ENCODE measurements at regions not wholly inside any gene's neighbourhood (a gene's known extent, or its start where the extent isn't known, plus 50 kb on each side); places are given as distances from the start of the nearest gene placed in this dataset.

DNA sequence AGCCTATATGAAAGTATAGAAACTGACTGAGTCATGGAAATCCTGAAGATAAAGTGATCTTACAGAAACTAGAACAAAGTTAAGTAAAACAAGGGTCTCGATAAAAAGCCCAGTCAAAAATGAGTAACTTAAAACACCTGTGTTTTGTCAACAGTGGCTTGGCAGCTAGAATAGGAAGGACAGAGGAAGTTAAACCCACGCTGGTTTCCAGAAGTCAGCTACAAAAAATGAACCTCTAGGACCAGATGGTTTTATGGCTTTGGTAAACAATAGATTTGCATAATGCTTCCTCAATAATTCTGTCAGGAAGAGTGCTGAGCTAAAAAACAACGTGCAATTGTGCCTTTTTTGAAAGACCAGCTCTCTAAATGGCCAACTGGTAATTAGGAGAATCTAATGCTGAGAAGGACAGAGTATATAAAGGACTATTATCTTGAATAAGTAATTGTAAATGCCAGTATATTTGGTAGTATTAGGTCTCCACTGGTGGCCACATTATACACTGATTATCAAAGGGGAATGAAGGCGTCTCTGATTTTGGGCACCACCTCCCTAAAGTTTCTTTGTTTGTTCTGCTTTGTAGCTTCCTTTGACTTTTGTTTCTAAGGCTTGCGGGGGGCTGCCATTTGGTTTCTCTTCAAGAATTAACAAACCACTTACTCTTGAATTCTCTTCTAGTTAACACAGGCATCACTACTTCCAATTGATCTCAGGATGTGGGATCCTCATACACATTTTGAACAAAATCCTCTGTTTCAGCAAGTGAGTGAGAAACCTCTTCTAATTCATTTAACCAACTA, 72.2 kb upstream of the PPP3CA start:
- Histone ChIP-seq H2AFZ (ENCODE audit: low read length) (peak overlapping the region; percentile 15; the same call in 1 of the 2 replicates), H3K79me2 (ENCODE audit: insufficient read depth, low read length) (no peaks in the 10 kb centered on the region), H3K4me1 (ENCODE audit: insufficient read depth, low read length, poor library complexity, severe bottlenecking) (peaks cover 31% of the 10 kb centered on the region), H3F3A (ENCODE audit: low read depth) (peaks cover 6% of the 10 kb centered on the region; the same call in 1 of the 2 replicates), H3K27me3 (ENCODE audit: insufficient read depth, low read length, poor library complexity, severe bottlenecking) (no peaks in the 10 kb centered on the region), H3K9ac (ENCODE audit: low read depth, low read length, poor library complexity, severe bottlenecking) (no peak overlapping the region), H3K9me2 (replicated peaks; ENCODE audit: low read depth, low read length) (no peaks in the 10 kb centered on the region), H4K20me1 (ENCODE audit: insufficient read depth, low read length, poor library complexity, severe bottlenecking) (no peaks in the 10 kb centered on the region), H3K4me3 (ENCODE audit: low read length, poor library complexity, severe bottlenecking) (peak overlapping the region; percentile 51), H3K36me3 (ENCODE audit: insufficient read depth, low read length) (no peaks in the 10 kb centered on the region), H3K9me3 (ENCODE audit: insufficient read depth, low read depth, low read length) (no peaks in the 10 kb centered on the region; the same call in 1 of the 2 replicates), H3K4me2 (ENCODE audit: low read depth, low read length, poor library complexity, severe bottlenecking) (peak overlapping the region; percentile 66)
- no peak for TF ChIP-seq EZH2phosphoT487 (IDR thresholded peaks at IDR 0.05; ENCODE audit: borderline replicate concordance)
- TF ChIP-seq, protein P1, sequence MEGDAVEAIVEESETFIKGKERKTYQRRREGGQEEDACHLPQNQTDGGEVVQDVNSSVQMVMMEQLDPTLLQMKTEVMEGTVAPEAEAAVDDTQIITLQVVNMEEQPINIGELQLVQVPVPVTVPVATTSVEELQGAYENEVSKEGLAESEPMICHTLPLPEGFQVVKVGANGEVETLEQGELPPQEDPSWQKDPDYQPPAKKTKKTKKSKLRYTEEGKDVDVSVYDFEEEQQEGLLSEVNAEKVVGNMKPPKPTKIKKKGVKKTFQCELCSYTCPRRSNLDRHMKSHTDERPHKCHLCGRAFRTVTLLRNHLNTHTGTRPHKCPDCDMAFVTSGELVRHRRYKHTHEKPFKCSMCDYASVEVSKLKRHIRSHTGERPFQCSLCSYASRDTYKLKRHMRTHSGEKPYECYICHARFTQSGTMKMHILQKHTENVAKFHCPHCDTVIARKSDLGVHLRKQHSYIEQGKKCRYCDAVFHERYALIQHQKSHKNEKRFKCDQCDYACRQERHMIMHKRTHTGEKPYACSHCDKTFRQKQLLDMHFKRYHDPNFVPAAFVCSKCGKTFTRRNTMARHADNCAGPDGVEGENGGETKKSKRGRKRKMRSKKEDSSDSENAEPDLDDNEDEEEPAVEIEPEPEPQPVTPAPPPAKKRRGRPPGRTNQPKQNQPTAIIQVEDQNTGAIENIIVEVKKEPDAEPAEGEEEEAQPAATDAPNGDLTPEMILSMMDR (conservative IDR thresholded peaks at IDR 0.05; ENCODE audit: low read length), result no peak

DNA sequence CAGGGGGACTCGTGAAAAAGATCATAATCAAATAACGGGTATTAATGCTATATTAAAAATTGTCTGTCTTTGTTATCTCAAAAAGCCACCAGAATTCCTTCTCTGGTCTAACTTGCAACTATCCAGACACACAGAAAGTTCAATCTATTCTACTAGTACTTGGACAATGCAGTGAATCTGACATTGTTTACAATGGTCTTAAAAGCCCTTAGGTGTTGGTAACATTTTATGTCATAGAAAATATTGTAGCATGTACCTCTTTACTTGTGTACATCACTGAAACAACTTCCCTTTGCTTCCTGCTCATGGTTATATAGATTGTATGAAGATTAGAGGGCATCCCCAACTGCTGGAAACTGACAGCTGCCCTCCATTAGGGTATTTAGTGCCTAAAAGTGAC, 71.1 kb upstream of the PPP3CA start:
- H3K4me1 ChIP-seq (ENCODE audit: insufficient read depth, low read length, poor library complexity, severe bottlenecking), result peaks cover 31% of the 10 kb centered on the region

DNA sequence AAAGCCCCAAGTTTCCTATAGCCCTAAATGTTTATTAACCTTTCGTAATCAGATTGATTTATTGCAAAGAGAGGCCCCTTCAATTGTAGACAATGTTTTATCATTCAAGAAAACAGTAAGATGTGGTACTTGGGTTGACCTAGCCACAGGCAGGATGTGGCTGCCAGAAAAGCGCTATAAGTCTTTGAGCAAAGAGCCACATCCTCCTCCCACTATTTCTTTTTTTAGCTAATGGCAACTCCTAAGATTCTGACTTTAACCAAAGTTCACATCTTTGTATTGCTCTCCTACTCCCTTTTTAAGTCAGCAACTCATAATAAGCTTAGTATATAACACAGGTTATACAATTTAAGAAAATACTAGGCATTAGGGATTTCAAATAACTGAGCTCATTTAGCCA, 70.7 kb upstream of the PPP3CA start:
- H3K9me2 ChIP-seq (replicated peaks; ENCODE audit: low read depth, low read length), result no peaks in the 10 kb centered on the region
- peak overlapping the region; percentile 51 for H3K4me3 ChIP-seq (ENCODE audit: low read length, poor library complexity, severe bottlenecking)
- H3K79me2 ChIP-seq (ENCODE audit: insufficient read depth, low read length), result no peaks in the 10 kb centered on the region
- peaks cover 6% of the 10 kb centered on the region; the same call in 1 of the 2 replicates for H3F3A ChIP-seq (ENCODE audit: low read depth)
- no peak overlapping the region for H3K9ac ChIP-seq (ENCODE audit: low read depth, low read length, poor library complexity, severe bottlenecking)
- no peaks in the 10 kb centered on the region for H4K20me1 ChIP-seq (ENCODE audit: insufficient read depth, low read length, poor library complexity, severe bottlenecking)
- no peaks in the 10 kb centered on the region for H3K27me3 ChIP-seq (ENCODE audit: insufficient read depth, low read length, poor library complexity, severe bottlenecking)
- H3K4me2 ChIP-seq (ENCODE audit: low read depth, low read length, poor library complexity, severe bottlenecking), result peak overlapping the region; percentile 66
- H3K4me1 ChIP-seq (ENCODE audit: insufficient read depth, low read length, poor library complexity, severe bottlenecking), result peaks cover 31% of the 10 kb centered on the region
- H2AFZ ChIP-seq (ENCODE audit: low read length), result no peak overlapping the region
- TF ChIP-seq EZH2phosphoT487 (IDR thresholded peaks at IDR 0.05; ENCODE audit: borderline replicate concordance), result peak; percentile 31; the same call in 1 of the 2 replicates
- TF ChIP-seq, protein P1 (conservative IDR thresholded peaks at IDR 0.05; ENCODE audit: low read length), result no peak
- no peaks in the 10 kb centered on the region for H3K36me3 ChIP-seq (ENCODE audit: insufficient read depth, low read length)
- H3K9me3 ChIP-seq (ENCODE audit: insufficient read depth, low read depth, low read length), result no peaks in the 10 kb centered on the region; the same call in 1 of the 2 replicates

More for the DNA sequence above, 71.1 kb upstream of the PPP3CA start:
- no peaks in the 10 kb centered on the region for H3K9me2 ChIP-seq (replicated peaks; ENCODE audit: low read depth, low read length)
- peaks cover 6% of the 10 kb centered on the region; the same call in 1 of the 2 replicates for H3F3A ChIP-seq (ENCODE audit: low read depth)
- no peaks in the 10 kb centered on the region for H3K79me2 ChIP-seq (ENCODE audit: insufficient read depth, low read length)
- no peaks in the 10 kb centered on the region; the same call in 1 of the 2 replicates for H3K9me3 ChIP-seq (ENCODE audit: insufficient read depth, low read depth, low read length)
- peak overlapping the region; percentile 66 for H3K4me2 ChIP-seq (ENCODE audit: low read depth, low read length, poor library complexity, severe bottlenecking)
- H2AFZ ChIP-seq (ENCODE audit: low read length), result no peak overlapping the region
- peak overlapping the region; percentile 51 for H3K4me3 ChIP-seq (ENCODE audit: low read length, poor library complexity, severe bottlenecking)
- H3K36me3 ChIP-seq (ENCODE audit: insufficient read depth, low read length), result no peaks in the 10 kb centered on the region
- no peaks in the 10 kb centered on the region for H3K27me3 ChIP-seq (ENCODE audit: insufficient read depth, low read length, poor library complexity, severe bottlenecking)
- no peak overlapping the region for H3K9ac ChIP-seq (ENCODE audit: low read depth, low read length, poor library complexity, severe bottlenecking)
- TF ChIP-seq, protein P1 (conservative IDR thresholded peaks at IDR 0.05; ENCODE audit: low read length), result no peak
- TF ChIP-seq EZH2phosphoT487 (IDR thresholded peaks at IDR 0.05; ENCODE audit: borderline replicate concordance), result no peak
- no peaks in the 10 kb centered on the region for H4K20me1 ChIP-seq (ENCODE audit: insufficient read depth, low read length, poor library complexity, severe bottlenecking)

Measured in Loucy (cell line).